Endodermal cell (in vitro differentiated cells): ENCODE measurements at regions not wholly inside any gene's neighbourhood (a gene's known extent, or its start where the extent isn't known, plus 50 kb on each side); places are given as distances from the start of the nearest gene placed in this dataset.

Experiments
- DNase-seq: peaks from one replicate; pipeline ENCODE4 v3.0.0-alpha.2; 2017
- H3K27ac ChIP-seq: 2 replicates; pipeline ENCODE4 v1.5.1; 2013; ENCODE audit warnings: mild to moderate bottlenecking, low read depth, low read length, moderate library complexity
- H3K27me3 ChIP-seq: 2 replicates; pipeline ENCODE4 v1.6.1; 2013; ENCODE audit warnings: mild to moderate bottlenecking, low read length, moderate library complexity; ENCODE audit not compliant: insufficient read depth, control insufficient read depth, poor library complexity, severe bottlenecking
- H3K36me3 ChIP-seq: 2 replicates; pipeline ENCODE4 v1.7.0; 2013; ENCODE audit warnings: mild to moderate bottlenecking, low read length, moderate library complexity; ENCODE audit not compliant: control insufficient read depth, insufficient read depth
- H3K4me1 ChIP-seq: one replicate; pipeline ENCODE4 v1.7.0; 2013; ENCODE audit warnings: low read length; ENCODE audit not compliant: control insufficient read depth, insufficient read depth
- H3K4me3 ChIP-seq: 2 replicates; pipeline ENCODE4 v1.5.1; 2013; ENCODE audit warnings: mild to moderate bottlenecking, low read length, moderate library complexity
- H3K9ac ChIP-seq: 2 replicates; pipeline ENCODE4 v1.6.1; 2013; ENCODE audit warnings: mild to moderate bottlenecking, low read length, moderate library complexity; ENCODE audit not compliant: poor library complexity, severe bottlenecking; ENCODE audit errors: extremely low read depth
- H3K9me3 ChIP-seq: 2 replicates; pipeline ENCODE4 v1.6.1; 2013; ENCODE audit warnings: mild to moderate bottlenecking, low read length, moderate library complexity; ENCODE audit not compliant: control insufficient read depth
- H3K27ac Mint-ChIP-seq: 2 replicates; pipeline ENCODE4 v1.8.0; 2020; ENCODE audit warnings: mixed read lengths
- H3K27me3 Mint-ChIP-seq: 2 replicates; pipeline ENCODE4 v1.8.0; 2021; ENCODE audit warnings: mild to moderate bottlenecking, mixed read lengths; ENCODE audit not compliant: insufficient read depth
- H3K36me3 Mint-ChIP-seq: 2 replicates; pipeline ENCODE4 v1.8.0; 2020; ENCODE audit warnings: low read depth, mixed read lengths
- H3K4me1 Mint-ChIP-seq: 2 replicates; pipeline ENCODE4 v1.8.0; 2020; ENCODE audit warnings: mixed read lengths
- H3K4me3 Mint-ChIP-seq: 2 replicates; pipeline ENCODE4 v1.8.0; 2020; ENCODE audit warnings: mild to moderate bottlenecking, moderate library complexity, mixed read lengths
- H3K9me3 Mint-ChIP-seq: 2 replicates; pipeline ENCODE4 v1.8.0; 2020; ENCODE audit warnings: mild to moderate bottlenecking, mixed read lengths
- WGBS, 2 experiments: methylation state at CpG; one replicate each; pipeline versions ENCODE4 v1.1.5 to v1.1.7; 2013; ENCODE audit warnings: missing lambda C conversion rate in 2 of 2, mixed read lengths in 1 of 2; ENCODE audit not compliant: insufficient coverage in 1 of 2, insufficient read length in 1 of 2; 5-methylcytosine and 5-hydroxymethylcytosine counted together
- TF ChIP-seq, protein P1 (sequence below): fragments of 200-600 bp; sonication (generic); conservative IDR thresholded peaks from 2 replicates; pipeline ENCODE4 v1.5.0; 2021; ENCODE audit warnings: antibody characterized with exemption, mild to moderate bottlenecking

GRCh38 chr2:122216901-122217300 lies 461.4 kb downstream of the TSN start:
- no peak overlapping the region for H3K9ac ChIP-seq
- Mint-ChIP-seq H3K27me3 (peaks cover 4% of the 10 kb centered on the region), H3K4me1 (no peaks in the 10 kb centered on the region), H3K4me3 (no peak overlapping the region), H3K9me3 (no peaks in the 10 kb centered on the region), H3K36me3 (no peaks in the 10 kb centered on the region), H3K27ac (no peak overlapping the region)
- H3K4me1 ChIP-seq: no peaks in the 10 kb centered on the region
- WGBS, 2 experiments: 88 to 93% methylated on average over 4 of the region's 4 CpGs
- no peaks in the 10 kb centered on the region for H3K27me3 ChIP-seq
- no peak overlapping the region for H3K4me3 ChIP-seq
- no peak overlapping the region for H3K27ac ChIP-seq
- no peaks in the 10 kb centered on the region for H3K9me3 ChIP-seq
- DNase-seq: no peak
- TF ChIP-seq, protein P1, sequence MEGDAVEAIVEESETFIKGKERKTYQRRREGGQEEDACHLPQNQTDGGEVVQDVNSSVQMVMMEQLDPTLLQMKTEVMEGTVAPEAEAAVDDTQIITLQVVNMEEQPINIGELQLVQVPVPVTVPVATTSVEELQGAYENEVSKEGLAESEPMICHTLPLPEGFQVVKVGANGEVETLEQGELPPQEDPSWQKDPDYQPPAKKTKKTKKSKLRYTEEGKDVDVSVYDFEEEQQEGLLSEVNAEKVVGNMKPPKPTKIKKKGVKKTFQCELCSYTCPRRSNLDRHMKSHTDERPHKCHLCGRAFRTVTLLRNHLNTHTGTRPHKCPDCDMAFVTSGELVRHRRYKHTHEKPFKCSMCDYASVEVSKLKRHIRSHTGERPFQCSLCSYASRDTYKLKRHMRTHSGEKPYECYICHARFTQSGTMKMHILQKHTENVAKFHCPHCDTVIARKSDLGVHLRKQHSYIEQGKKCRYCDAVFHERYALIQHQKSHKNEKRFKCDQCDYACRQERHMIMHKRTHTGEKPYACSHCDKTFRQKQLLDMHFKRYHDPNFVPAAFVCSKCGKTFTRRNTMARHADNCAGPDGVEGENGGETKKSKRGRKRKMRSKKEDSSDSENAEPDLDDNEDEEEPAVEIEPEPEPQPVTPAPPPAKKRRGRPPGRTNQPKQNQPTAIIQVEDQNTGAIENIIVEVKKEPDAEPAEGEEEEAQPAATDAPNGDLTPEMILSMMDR: no peak
- no peaks in the 10 kb centered on the region for H3K36me3 ChIP-seq

DNA sequence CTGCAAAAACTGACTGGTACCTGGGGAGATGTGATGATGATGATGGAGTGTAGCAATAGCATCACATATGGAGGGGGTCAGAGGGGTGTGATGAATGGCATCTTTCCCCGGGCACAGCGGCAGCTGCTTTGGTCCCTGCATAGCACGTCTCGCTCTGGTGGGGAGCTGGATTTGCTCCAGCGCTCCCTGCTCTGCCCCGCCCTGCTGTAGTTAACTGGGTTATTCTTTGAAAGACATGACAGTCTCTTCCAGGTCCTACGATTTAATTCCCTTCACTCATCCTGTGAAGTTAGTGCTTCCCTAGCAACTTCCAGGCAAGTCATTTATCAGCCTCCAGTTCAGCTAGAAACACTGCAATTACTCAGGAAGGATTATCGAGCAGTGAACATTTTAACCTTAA lies 463.1 kb downstream of the TSN start:
- no peaks in the 10 kb centered on the region for H3K4me1 Mint-ChIP-seq
- no peaks in the 10 kb centered on the region for H3K9me3 Mint-ChIP-seq
- no peak overlapping the region for H3K4me3 Mint-ChIP-seq
- H3K36me3 Mint-ChIP-seq: no peaks in the 10 kb centered on the region
- WGBS, 2 experiments: 91 to 100% methylated on average over 6 to 8 of the region's 8 CpGs
- TF ChIP-seq, protein P1: no peak
- no peak overlapping the region for H3K27ac ChIP-seq
- no peak overlapping the region for H3K4me3 ChIP-seq
- no peak for DNase-seq
- H3K27ac Mint-ChIP-seq: no peak overlapping the region
- peaks cover 2% of the 10 kb centered on the region for H3K27me3 Mint-ChIP-seq
- H3K9ac ChIP-seq: no peak overlapping the region
- H3K9me3 ChIP-seq: no peaks in the 10 kb centered on the region
- no peaks in the 10 kb centered on the region for H3K4me1 ChIP-seq
- no peaks in the 10 kb centered on the region for H3K36me3 ChIP-seq
- H3K27me3 ChIP-seq: no peaks in the 10 kb centered on the region

DNA sequence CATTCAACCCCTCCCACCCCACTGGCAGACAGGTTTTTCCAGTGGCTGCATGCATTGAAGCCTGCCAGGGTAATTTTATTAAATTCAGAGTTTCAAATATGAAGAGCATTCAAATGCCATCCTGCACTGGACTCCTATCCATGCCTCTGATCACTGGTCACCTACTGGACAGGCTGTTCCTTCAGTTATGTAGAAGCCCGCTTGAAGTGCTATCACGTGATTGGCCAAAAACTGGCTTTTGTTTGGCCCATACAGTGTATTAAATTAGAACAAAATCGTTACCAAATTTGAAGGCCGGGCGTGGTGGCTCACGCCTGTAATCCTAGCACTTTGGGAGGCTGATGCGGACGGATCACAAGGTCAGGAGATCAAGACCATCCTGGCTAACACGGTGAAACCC lies 464.1 kb downstream of the TSN start:
- WGBS, 2 experiments: 93 to 97% methylated on average over 5 to 9 of the region's 9 CpGs
- no peaks in the 10 kb centered on the region for H3K9me3 Mint-ChIP-seq
- TF ChIP-seq, protein P1: no peak

More for the DNA sequence above, 464.1 kb downstream of the TSN start:
- Histone ChIP-seq H3K27me3 (no peaks in the 10 kb centered on the region), H3K9ac (no peak overlapping the region), H3K27ac (no peak overlapping the region), H3K4me3 (no peak overlapping the region), H3K36me3 (no peaks in the 10 kb centered on the region), H3K9me3 (no peaks in the 10 kb centered on the region), H3K4me1 (no peaks in the 10 kb centered on the region)
- no peaks in the 10 kb centered on the region for H3K36me3 Mint-ChIP-seq
- H3K27me3 Mint-ChIP-seq: peaks cover 4% of the 10 kb centered on the region
- no peaks in the 10 kb centered on the region for H3K4me1 Mint-ChIP-seq
- H3K27ac Mint-ChIP-seq: no peak overlapping the region
- DNase-seq: no peak
- no peak overlapping the region for H3K4me3 Mint-ChIP-seq
